PC-9 (cell line): ENCODE measurements at regions not wholly inside any gene's neighbourhood (a gene's known extent, or its start where the extent isn't known, plus 50 kb on each side); places are given as distances from the start of the nearest gene placed in this dataset.

Experiments
- BruUV-seq: library from RNA; stranded (reverse); fragments of 400-500 nt; replicated peaks from 2 replicates; lab custom pipeline; 2021; lab: Mats Ljungman, UMichigan
- CTCF ChIA-PET: fragments of 300-600 bp; sonication (Branson Sonifier 250); formaldehyde crosslinking; loops from one replicate; lab custom pipeline; 2022; ENCODE audit warnings: antibody characterized with exemption; lab: Charles Lee
- POLR2A ChIA-PET: fragments of 300-600 bp; sonication (Branson Sonifier 250); formaldehyde crosslinking; loops from one replicate; lab custom pipeline; 2022; ENCODE audit warnings: antibody characterized with exemption; ENCODE audit not compliant: unreplicated experiment; lab: Charles Lee
- DNase-seq, 2 experiments: peaks; one replicate each; pipeline versions ENCODE4 v3.0.0 to v3.0.0-alpha.2; 2015 to 2022; ENCODE audit warnings: mixed read lengths in 1 of 2
- H2AFZ ChIP-seq: fragments of 200-600 bp; sonication (generic); 2 replicates; pipeline ENCODE4 v1.8.1; 2017; ENCODE audit warnings: antibody characterized with exemption
- H3F3A ChIP-seq: fragments of 200-600 bp; sonication (generic); 2 replicates; pipeline ENCODE4 v1.8.1; 2017; ENCODE audit warnings: antibody characterized with exemption, mild to moderate bottlenecking, low read depth; ENCODE audit not compliant: insufficient read depth
- H3K27ac ChIP-seq: fragments of 200-600 bp; sonication (generic); 2 replicates; pipeline ENCODE4 v1.6.1; 2016; ENCODE audit warnings: mixed run types
- H3K27me3 ChIP-seq: fragments of 200-600 bp; sonication (generic); 2 replicates; pipeline ENCODE4 v1.6.1; 2016; ENCODE audit warnings: low read depth, mixed run types; ENCODE audit not compliant: insufficient read depth
- H3K36me3 ChIP-seq: fragments of 200-600 bp; sonication (generic); 2 replicates; pipeline ENCODE4 v1.6.1; 2016; ENCODE audit warnings: low read depth, mixed run types
- H3K4me1 ChIP-seq: fragments of 200-600 bp; sonication (generic); replicated peaks from 2 replicates; pipeline ENCODE4 v1.6.1; 2016; ENCODE audit warnings: mixed run types; ENCODE audit not compliant: insufficient read depth
- H3K4me2 ChIP-seq: fragments of 200-600 bp; sonication (generic); 2 replicates; pipeline ENCODE4 v1.6.1; 2017; ENCODE audit warnings: mixed run types
- H3K4me3 ChIP-seq: fragments of 200-600 bp; sonication (generic); 2 replicates; pipeline ENCODE4 v1.6.1; 2016; ENCODE audit warnings: mixed run types
- H3K79me2 ChIP-seq: fragments of 200-600 bp; sonication (generic); 2 replicates; pipeline ENCODE4 v1.6.1; 2017; ENCODE audit warnings: low read depth, mixed run types
- H3K9me2 ChIP-seq: fragments of 200-600 bp; sonication (generic); 2 replicates; pipeline ENCODE4 v1.8.1; 2017; ENCODE audit warnings: mild to moderate bottlenecking; ENCODE audit not compliant: insufficient read depth
- H3K9me3 ChIP-seq: fragments of 200-600 bp; sonication (generic); 2 replicates; pipeline ENCODE4 v1.8.1; 2016; ENCODE audit warnings: low read depth; ENCODE audit not compliant: insufficient read depth
- H4K20me1 ChIP-seq: fragments of 200-600 bp; sonication (generic); 2 replicates; pipeline ENCODE4 v1.8.1; 2017; ENCODE audit not compliant: insufficient read depth
- CTCF ChIP-seq: fragments of 200-600 bp; sonication (generic); conservative IDR thresholded peaks from 2 replicates; pipeline ENCODE4 v1.6.1; 2017; ENCODE audit warnings: mixed run types, antibody characterized with exemption, mild to moderate bottlenecking, moderate library complexity
- EZH2 ChIP-seq: fragments of 200-600 bp; sonication (generic); IDR thresholded peaks from 2 replicates; pipeline ENCODE4 v1.8.0; 2017; ENCODE audit warnings: antibody characterized with exemption, low read depth
- intact Hi-C: fragments of 100-400 bp; cut with micrococcal nuclease; formaldehyde crosslinking; loops from one replicate; pipeline ENCODE4 v1.10.0; 2022; ENCODE audit not compliant: unreplicated experiment

DNA sequence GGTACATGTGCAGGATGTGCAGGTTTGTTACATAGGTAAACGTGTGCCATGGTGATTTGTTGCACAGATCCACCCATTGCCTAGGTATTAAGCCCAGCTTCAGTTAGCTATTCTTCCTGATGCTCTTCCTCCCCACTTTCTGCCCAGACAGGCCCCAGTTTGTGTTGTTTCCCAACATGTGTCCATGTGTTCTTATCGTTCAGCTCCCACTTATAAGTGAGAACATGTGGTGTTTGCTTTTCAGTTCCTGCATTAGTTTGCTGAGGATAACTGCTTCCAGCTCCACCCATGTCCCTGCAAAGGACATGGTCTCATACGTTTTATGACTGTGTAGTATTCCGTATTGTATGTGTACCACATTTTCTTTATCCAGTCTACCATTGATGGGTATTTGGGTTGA lies 251.7 kb upstream of the NOVA1 start:
- Histone ChIP-seq H4K20me1 (no peaks in the 10 kb centered on the region), H3K27me3 (no peaks in the 10 kb centered on the region), H3K4me1 (no peaks in the 10 kb centered on the region), H3K4me3 (no peak overlapping the region), H2AFZ (no peak overlapping the region), H3F3A (no peaks in the 10 kb centered on the region), H3K4me2 (no peak overlapping the region), H3K79me2 (no peaks in the 10 kb centered on the region), H3K9me3 (no peaks in the 10 kb centered on the region), H3K36me3 (no peaks in the 10 kb centered on the region), H3K27ac (no peak overlapping the region), H3K9me2 (no peaks in the 10 kb centered on the region)
- intact Hi-C loops: no loop called here
- CTCF ChIA-PET: no interaction called here
- no peak for DNase-seq
- no TSS peak for BruUV-seq
- POLR2A ChIA-PET: no interaction called here
- TF ChIP-seq EZH2: no peak
- no peak for TF ChIP-seq CTCF

- Histone ChIP-seq H3K27me3 (no peaks in the 10 kb centered on the region), H3K36me3 (no peaks in the 10 kb centered on the region), H3K27ac (no peak overlapping the region), H3F3A (no peaks in the 10 kb centered on the region), H3K4me2 (no peak overlapping the region), H3K79me2 (no peaks in the 10 kb centered on the region), H3K4me1 (no peaks in the 10 kb centered on the region), H3K9me2 (no peaks in the 10 kb centered on the region), H2AFZ (no peak overlapping the region), H4K20me1 (no peaks in the 10 kb centered on the region), H3K9me3 (no peaks in the 10 kb centered on the region), H3K4me3 (no peak overlapping the region)
- no TSS peak for BruUV-seq
- DNase-seq: no peak
- intact Hi-C loops: no loop called here
- CTCF ChIA-PET: no interaction called here
- TF ChIP-seq EZH2 (no peak), CTCF (no peak)
- POLR2A ChIA-PET: no interaction called here
Measured at GRCh38 chr14:26851793-26852192, 254.0 kb upstream of the NOVA1 start.

DNA sequence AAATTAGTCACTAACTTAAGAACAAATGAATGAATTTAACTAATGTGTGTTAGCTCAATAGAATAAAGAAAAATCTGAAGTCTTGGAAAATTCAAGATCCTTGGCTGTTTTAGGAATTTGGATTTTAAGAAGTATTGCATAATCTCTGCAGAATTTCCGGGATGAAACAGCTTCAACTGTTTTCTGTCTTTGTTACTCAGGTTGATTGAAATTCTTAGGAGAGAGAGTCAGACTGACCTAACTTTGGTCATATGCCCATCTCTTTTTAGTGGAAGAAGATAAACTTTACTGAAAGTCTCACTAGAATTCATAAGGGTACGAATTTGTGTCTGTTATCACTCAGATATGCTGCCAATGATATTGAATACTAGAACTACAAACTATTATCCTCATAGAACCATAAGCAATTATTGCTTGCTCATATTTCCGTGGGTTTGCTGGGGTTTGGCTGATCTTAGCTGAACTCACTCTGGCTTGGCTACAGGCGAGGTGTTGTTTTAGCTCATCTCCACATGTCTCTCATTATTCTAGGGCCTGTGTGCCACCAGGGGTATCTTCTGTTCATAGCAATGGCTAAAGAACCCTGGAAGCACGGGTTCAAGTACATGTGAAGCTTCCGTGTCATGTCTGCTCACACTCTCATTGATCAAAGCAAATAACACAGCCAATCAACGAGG lies 257.4 kb upstream of the NOVA1 start:
- no peak overlapping the region for H3K4me2 ChIP-seq
- no peaks in the 10 kb centered on the region for H3K9me3 ChIP-seq
- H3K79me2 ChIP-seq: no peaks in the 10 kb centered on the region
- POLR2A ChIA-PET: no interaction called here
- no peaks in the 10 kb centered on the region for H3K27me3 ChIP-seq
- no peaks in the 10 kb centered on the region for H3K4me1 ChIP-seq
- no peak overlapping the region for H2AFZ ChIP-seq
- no peaks in the 10 kb centered on the region for H3K9me2 ChIP-seq
- BruUV-seq: no TSS peak
- TF ChIP-seq EZH2 (no peak), CTCF (no peak)
- no peaks in the 10 kb centered on the region for H3K36me3 ChIP-seq
- no peak overlapping the region for H3K27ac ChIP-seq
- H3K4me3 ChIP-seq: no peak overlapping the region
- no peak for DNase-seq
- CTCF ChIA-PET: no interaction called here
- H3F3A ChIP-seq: no peaks in the 10 kb centered on the region
- no peaks in the 10 kb centered on the region for H4K20me1 ChIP-seq
- intact Hi-C loops: no loop called here
